HG03432 (cell line): ENCODE measurements at regions not wholly inside any gene's neighbourhood (a gene's known extent, or its start where the extent isn't known, plus 50 kb on each side); places are given as distances from the start of the nearest gene placed in this dataset.
"Not testable (repeated sequence)": the region's sequence is repeated elsewhere in the genome, so short reads cannot be mapped to it uniquely, and the experiment has no call there.

Experiments
- ATAC-seq: cut with Tn5 transposase; IDR thresholded peaks from one replicate; pipeline ENCODE4 v1.9.1; 2021; ENCODE audit warnings: mild to moderate bottlenecking, moderate library complexity; ENCODE audit not compliant: unreplicated experiment

- not testable (repeated sequence) for ATAC-seq
These were observed 52.5 kb upstream of the CCDC71L start for GRCh38 chr7:106713452-106713851.

- not testable (repeated sequence) for ATAC-seq
These were observed 53.9 kb upstream of the CCDC71L start for GRCh38 chr7:106714590-106715442.

GRCh38 chr7:106715730-106716129, 54.8 kb upstream of the CCDC71L start:
- no peak for ATAC-seq

GRCh38 chr7:106717254-106717954, 56.4 kb upstream of the CCDC71L start:
- no peak for ATAC-seq

GRCh38 chr7:106717955-106718871, 57.3 kb upstream of the CCDC71L start:
- ATAC-seq: peak; percentile 92

GRCh38 chr7:106720641-106721040, 59.7 kb upstream of the CCDC71L start:
- no peak for ATAC-seq

- no peak for ATAC-seq
These were observed 61.1 kb upstream of the CCDC71L start for GRCh38 chr7:106721816-106722785.

GRCh38 chr7:106723398-106723797, 62.4 kb upstream of the CCDC71L start:
- ATAC-seq: no peak

- no peak for ATAC-seq
These were observed 68.9 kb upstream of the CCDC71L start for GRCh38 chr7:106729720-106730385.

- peak; percentile 90 for ATAC-seq
These were observed 70.2 kb upstream of the CCDC71L start for GRCh38 chr7:106731187-106731586.

GRCh38 chr7:106731646-106732444, 70.9 kb upstream of the CCDC71L start:
- no peak for ATAC-seq

GRCh38 chr7:106735637-106736036, 74.7 kb upstream of the CCDC71L start:
- ATAC-seq: no peak

- no peak for ATAC-seq
These were observed 75.2 kb upstream of the CCDC71L start for GRCh38 chr7:106736123-106736507.

GRCh38 chr7:106736508-106737201, 75.7 kb upstream of the CCDC71L start:
- ATAC-seq: peak; percentile 85

GRCh38 chr7:106737202-106737562, 76.2 kb upstream of the CCDC71L start:
- ATAC-seq: no peak

- no peak for ATAC-seq
These were observed 79.8 kb upstream of the CCDC71L start for GRCh38 chr7:106740806-106741205.

GRCh38 chr7:106744563-106745091, 83.7 kb upstream of the CCDC71L start:
- ATAC-seq: no peak

- not testable (repeated sequence) for ATAC-seq
These were observed 86.3 kb upstream of the CCDC71L start for GRCh38 chr7:106747301-106747700.
